ENCODE measurements at regions not wholly inside any gene's neighbourhood (a gene's known extent, or its start where the extent isn't known, plus 50 kb on each side); places are given as distances from the start of the nearest gene placed in this dataset.

- no peak for FAIRE-seq
Measured at GRCh38 chr2:164080486-164080885, 344.7 kb upstream of the FIGN start.

- FAIRE-seq: no peak
Measured at GRCh38 chr2:164079258-164079657, 343.4 kb upstream of the FIGN start.

GRCh38 chr2:164078421-164078820, 342.6 kb upstream of the FIGN start:
- no peak for FAIRE-seq

- no peak for FAIRE-seq
Measured at GRCh38 chr2:164073101-164074074, 337.6 kb upstream of the FIGN start.

- no peak for FAIRE-seq
Measured at GRCh38 chr2:164069540-164069939, 333.7 kb upstream of the FIGN start.

- no peak for FAIRE-seq
Measured at GRCh38 chr2:164068063-164068462, 332.3 kb upstream of the FIGN start.

- FAIRE-seq: no peak
Measured at GRCh38 chr2:164066095-164066494, 330.3 kb upstream of the FIGN start.

- no peak for FAIRE-seq
Measured at GRCh38 chr2:164065038-164065437, 329.2 kb upstream of the FIGN start.

GRCh38 chr2:164061129-164061746, 325.4 kb upstream of the FIGN start:
- FAIRE-seq: no peak

- no peak for FAIRE-seq
Measured at GRCh38 chr2:164060031-164060430, 324.2 kb upstream of the FIGN start.

- no peak for FAIRE-seq
Measured at GRCh38 chr2:164055623-164056022, 319.8 kb upstream of the FIGN start.

- no peak for FAIRE-seq
Measured at GRCh38 chr2:164054651-164055050, 318.8 kb upstream of the FIGN start.

GRCh38 chr2:164053021-164053420, 317.2 kb upstream of the FIGN start:
- no peak for FAIRE-seq

- no peak for FAIRE-seq
Measured at GRCh38 chr2:164052006-164052405, 316.2 kb upstream of the FIGN start.

GRCh38 chr2:164048729-164049128, 312.9 kb upstream of the FIGN start:
- FAIRE-seq: no peak

GRCh38 chr2:164046040-164046439, 310.2 kb upstream of the FIGN start:
- FAIRE-seq: no peak

- FAIRE-seq: no peak
Measured at GRCh38 chr2:164044622-164045021, 308.8 kb upstream of the FIGN start.

GRCh38 chr2:164039270-164039669, 303.5 kb upstream of the FIGN start:
- no peak for FAIRE-seq

GRCh38 chr2:164032995-164033394, 297.2 kb upstream of the FIGN start:
- FAIRE-seq: no peak

GRCh38 chr2:164030623-164031022, 294.8 kb upstream of the FIGN start:
- FAIRE-seq: no peak

- FAIRE-seq: no peak
Measured at GRCh38 chr2:164028814-164029534, 293.2 kb upstream of the FIGN start.

GRCh38 chr2:164024396-164024795, 288.6 kb upstream of the FIGN start:
- no peak for FAIRE-seq

- no peak for FAIRE-seq
Measured at GRCh38 chr2:164023896-164024295, 288.1 kb upstream of the FIGN start.

Data from colon (tissue), 2 donors.